PC-3 (cell line): ENCODE measurements at regions not wholly inside any gene's neighbourhood (a gene's known extent, or its start where the extent isn't known, plus 50 kb on each side); places are given as distances from the start of the nearest gene placed in this dataset.

ENCODE experiments used
- CTCF ChIP-seq: fragments of 300-600 bp; sonication (generic); conservative IDR thresholded peaks from 2 replicates; pipeline ENCODE4 v1.5.1; 2017; ENCODE audit warnings: antibody characterized with exemption, low read depth, mild to moderate bottlenecking, low read length
- EZH2phosphoT487 ChIP-seq: fragments of 300-600 bp; sonication (generic); IDR thresholded peaks from 2 replicates; pipeline ENCODE4 v1.6.1; 2018; ENCODE audit warnings: mild to moderate bottlenecking, antibody characterized with exemption, low read length, borderline replicate concordance

GRCh38 chr3:153055779-153056178 is 106.2 kb upstream of the RAP2B start:
- no peak for TF ChIP-seq CTCF
- no peak for TF ChIP-seq EZH2phosphoT487
